PC-9 (cell line): ENCODE measurements at regions not wholly inside any gene's neighbourhood (a gene's known extent, or its start where the extent isn't known, plus 50 kb on each side); places are given as distances from the start of the nearest gene placed in this dataset.
"Not testable (repeated sequence)": the region's sequence is repeated elsewhere in the genome, so short reads cannot be mapped to it uniquely, and the experiment has no call there.

Source experiments
- CTCF ChIP-seq: fragments of 200-600 bp; sonication (generic); conservative IDR thresholded peaks from 2 replicates; pipeline ENCODE4 v1.6.1; 2017; ENCODE audit warnings: mixed run types, antibody characterized with exemption, mild to moderate bottlenecking, moderate library complexity
- EZH2 ChIP-seq: fragments of 200-600 bp; sonication (generic); IDR thresholded peaks from 2 replicates; pipeline ENCODE4 v1.8.0; 2017; ENCODE audit warnings: antibody characterized with exemption, low read depth

DNA sequence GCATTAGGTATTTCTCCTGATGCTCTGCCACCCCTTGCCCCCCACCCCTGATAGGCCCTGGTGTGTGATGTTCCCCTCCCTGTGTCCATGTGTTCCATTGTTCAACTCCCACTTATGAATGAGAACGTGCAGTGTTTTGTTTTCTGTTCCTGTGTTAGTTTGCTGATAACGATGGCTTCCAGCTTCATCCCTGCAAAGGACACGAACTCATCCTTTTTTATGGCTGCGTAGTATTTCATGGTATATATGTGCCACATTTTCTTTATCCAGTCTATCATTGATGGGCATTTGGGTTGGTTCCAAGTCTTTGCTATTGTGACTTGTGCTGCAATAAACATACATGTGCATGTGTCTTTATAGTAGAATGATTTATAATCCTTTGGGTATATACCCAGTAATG lies 109.7 kb upstream of the PITX1 start:
- not testable (repeated sequence) for TF ChIP-seq CTCF, EZH2
